Body of pancreas (tissue), 4 donors: ENCODE measurements at regions not wholly inside any gene's neighbourhood (a gene's known extent, or its start where the extent isn't known, plus 50 kb on each side); places are given as distances from the start of the nearest gene placed in this dataset.

Experiments used
- ATAC-seq: fragments of 150-250 bp; one replicate; pipeline ENCODE4 v1.9.1; 2016
- DNase-seq, 4 donors: peaks; one replicate each; pipeline ENCODE4 v3.0.0-alpha.2; 2019
- H3K27ac ChIP-seq, 4 donors: fragments of 200-600 bp; sonication (generic); 1 replicate in 3 of 4; 2 replicates in 1 of 4; pipeline versions ENCODE4 v1.5.1 to v1.6.1; 2016 to 2019; ENCODE audit warnings: mild to moderate bottlenecking in 1 of 4, mixed read lengths in 1 of 4, moderate library complexity in 1 of 4
- H3K27me3 ChIP-seq, 2 donors: fragments of 200-600 bp; sonication (generic); one replicate each; pipeline ENCODE4 v1.6.0; 2016; ENCODE audit warnings: mild to moderate bottlenecking in 1 of 2
- H3K36me3 ChIP-seq, 2 donors: fragments of 200-600 bp; sonication (generic); replicated peaks in 1 of 2; 2 replicates each; pipeline ENCODE4 v1.5.1; 2016; ENCODE audit warnings: low read depth in 2 of 2; ENCODE audit not compliant: insufficient read depth in 1 of 2
- H3K4me1 ChIP-seq: fragments of 200-600 bp; sonication (generic); one replicate; pipeline ENCODE4 v1.6.0; 2016
- H3K4me3 ChIP-seq, 2 donors: fragments of 200-600 bp; sonication (generic); 1 replicate in 1 of 2; 2 replicates in 1 of 2; pipeline ENCODE4 v1.5.1; 2016 to 2019
- H3K9me3 ChIP-seq, 3 donors: fragments of 200-600 bp; sonication (generic); 1 replicate in 2 of 3; 2 replicates in 1 of 3; pipeline ENCODE4 v1.5.1; 2016
- CTCF ChIP-seq, 7 experiments: fragments of 450-650 bp in 4 of 7; fragments of 200-600 bp in 3 of 7; sonication (generic) in 3 of 7; IDR thresholded peaks; one replicate each; pipeline ENCODE4 v1.5.1; 2016 to 2019; ENCODE audit warnings: antibody characterized with exemption in 7 of 7
- POLR2A ChIP-seq, 3 donors: fragments of 450-650 bp; IDR thresholded peaks; one replicate each; pipeline ENCODE4 v1.6.1; 2016; ENCODE audit warnings: antibody characterized with exemption in 3 of 3, mild to moderate bottlenecking in 2 of 3
- WGBS, 2 donors: methylation state at CpG; one replicate each; pipeline ENCODE4 v1.1.5; 2017; 5-methylcytosine and 5-hydroxymethylcytosine counted together
- intact Hi-C: fragments of 100-400 bp; cut with DNase I; formaldehyde crosslinking; loops from one replicate; pipeline ENCODE4 v1.15.1; 2023

- H3K27me3 ChIP-seq, result no peaks in the 10 kb centered on the region
- no peak for DNase-seq
- 76 to 93% methylated on average over 2 of the region's 2 CpGs for WGBS, 2 donors
- intact Hi-C loops, result no loop called here
- no peak for TF ChIP-seq CTCF (IDR thresholded peaks at IDR 0.05)
- TF ChIP-seq POLR2A (IDR thresholded peaks at IDR 0.05), result no peak
- no peak for ATAC-seq
- H3K4me3 ChIP-seq, result no peak overlapping the region
- no peak overlapping the region for H3K27ac ChIP-seq
- H3K4me1 ChIP-seq, result no peaks in the 10 kb centered on the region
- no peaks in the 10 kb centered on the region for H3K36me3 ChIP-seq
- no peaks in the 10 kb centered on the region for H3K9me3 ChIP-seq
These were observed 185.7 kb upstream of the ATP6AP2 start for GRCh38 chrX:40395102-40395501.

DNA sequence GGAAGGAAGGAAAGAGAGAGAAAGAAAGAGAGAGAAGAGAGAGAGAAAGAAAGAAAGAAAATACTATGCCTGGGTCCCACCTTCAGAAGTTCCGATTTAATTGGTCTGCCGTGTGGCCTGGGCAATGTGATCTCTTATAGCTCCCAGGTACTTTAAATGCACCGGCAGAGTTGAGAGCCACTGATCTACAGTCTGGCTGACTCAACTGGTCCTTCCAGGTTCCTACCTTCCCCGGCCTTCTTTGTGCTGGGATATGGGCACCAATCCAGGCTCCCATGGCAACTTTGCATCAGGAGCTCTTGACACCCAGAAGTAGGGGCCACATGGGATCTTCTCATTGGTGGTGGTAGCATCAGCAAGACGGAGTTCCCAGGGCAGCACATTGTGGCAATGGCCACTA lies 186.5 kb upstream of the ATP6AP2 start:
- intact Hi-C loops, result no loop called here
- H3K4me1 ChIP-seq, result no peaks in the 10 kb centered on the region
- TF ChIP-seq POLR2A (IDR thresholded peaks at IDR 0.05) (no peak), CTCF (IDR thresholded peaks at IDR 0.05) (no peak)
- no peaks in the 10 kb centered on the region for H3K36me3 ChIP-seq
- ATAC-seq (no peak), DNase-seq (no peak)
- no peak overlapping the region for H3K27ac ChIP-seq
- H3K27me3 ChIP-seq, result no peaks in the 10 kb centered on the region
- WGBS, 2 donors, result 79 to 100% methylated on average over 2 of the region's 5 CpGs
- no peak overlapping the region for H3K4me3 ChIP-seq
- H3K9me3 ChIP-seq, result no peaks in the 10 kb centered on the region

DNA sequence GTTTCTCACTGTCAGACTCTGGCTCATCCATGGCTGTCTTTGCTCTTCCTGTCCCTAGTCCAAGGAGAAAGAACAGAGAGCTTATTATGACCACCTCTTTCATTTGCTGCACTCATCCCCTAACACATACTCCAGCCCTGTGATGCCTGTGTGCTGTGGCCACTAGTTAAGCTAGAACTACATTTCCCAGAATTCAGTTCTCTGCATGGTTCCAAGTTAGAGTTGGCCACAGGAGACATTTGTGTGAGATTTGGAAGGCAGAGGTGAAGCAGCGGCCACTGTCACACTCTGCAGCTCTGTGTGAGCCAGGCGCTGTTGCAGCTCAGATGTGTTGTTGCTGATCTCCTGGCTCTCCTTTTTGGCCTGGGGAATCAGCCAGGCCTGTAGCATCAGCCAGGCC lies 188.2 kb upstream of the ATP6AP2 start:
- intact Hi-C loops, result no loop called here

GRCh38 chrX:40391662-40392061 lies 189.1 kb upstream of the ATP6AP2 start:
- WGBS, 2 donors, result 54 to 59% methylated on average over 3 of the region's 3 CpGs
- H3K27me3 ChIP-seq, result no peaks in the 10 kb centered on the region
- H3K27ac ChIP-seq, result no peak overlapping the region
- H3K36me3 ChIP-seq, result no peaks in the 10 kb centered on the region
- H3K4me3 ChIP-seq, result no peak overlapping the region
- no peaks in the 10 kb centered on the region for H3K9me3 ChIP-seq
- TF ChIP-seq POLR2A (IDR thresholded peaks at IDR 0.05) (no peak), CTCF (IDR thresholded peaks at IDR 0.05) (no peak)
- intact Hi-C loops, result no loop called here
- no peak for DNase-seq
- ATAC-seq, result no peak
- no peaks in the 10 kb centered on the region for H3K4me1 ChIP-seq

More for the DNA sequence above, 188.2 kb upstream of the ATP6AP2 start:
- TF ChIP-seq POLR2A (IDR thresholded peaks at IDR 0.05), result no peak
- TF ChIP-seq CTCF (IDR thresholded peaks at IDR 0.05), result no peak
- WGBS, 2 donors, result 83% methylated on average over 2 of the region's 2 CpGs; no CpG with 5 or more reads in 1 of the 2 donors
- H3K4me1 ChIP-seq, result no peaks in the 10 kb centered on the region
- H3K36me3 ChIP-seq, result no peaks in the 10 kb centered on the region
- ATAC-seq (no peak), DNase-seq (no peak)
- no peak overlapping the region for H3K4me3 ChIP-seq
- H3K9me3 ChIP-seq, result no peaks in the 10 kb centered on the region
- no peak overlapping the region for H3K27ac ChIP-seq
- H3K27me3 ChIP-seq, result no peaks in the 10 kb centered on the region

DNA sequence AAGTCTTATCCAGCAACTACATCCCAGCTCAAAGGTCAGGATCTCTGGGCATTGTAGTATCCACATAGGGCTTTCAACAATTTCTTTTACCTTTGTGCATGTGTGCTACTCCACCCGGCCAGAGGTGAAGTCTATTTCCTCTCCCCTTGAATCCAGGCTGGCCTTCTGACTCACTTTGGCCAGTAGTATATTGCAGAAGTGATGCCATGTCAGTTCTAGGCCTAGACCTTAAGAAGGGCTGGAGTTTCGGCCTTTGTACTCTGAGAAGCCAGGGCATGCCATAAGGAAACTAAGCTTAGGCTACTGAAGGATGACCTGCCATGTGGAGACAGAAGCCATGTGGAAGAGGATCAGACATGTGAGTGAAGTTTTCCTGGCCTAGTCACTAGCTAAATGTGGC lies 191.2 kb upstream of the ATP6AP2 start:
- H3K9me3 ChIP-seq, result no peaks in the 10 kb centered on the region
- WGBS, 2 donors, result 80 to 92% methylated on average over 1 to 2 of the region's 2 CpGs
- TF ChIP-seq CTCF (IDR thresholded peaks at IDR 0.05), result no peak
- no peak for TF ChIP-seq POLR2A (IDR thresholded peaks at IDR 0.05)
- no peak overlapping the region for H3K4me3 ChIP-seq
- no peaks in the 10 kb centered on the region for H3K27me3 ChIP-seq
- ATAC-seq (no peak), DNase-seq (no peak)
- intact Hi-C loops, result no loop called here
- H3K36me3 ChIP-seq, result no peaks in the 10 kb centered on the region
- no peaks in the 10 kb centered on the region for H3K4me1 ChIP-seq
- no peak overlapping the region for H3K27ac ChIP-seq
